Posterior cingulate gyrus (tissue), 11 donors: ENCODE measurements at regions not wholly inside any gene's neighbourhood (a gene's known extent, or its start where the extent isn't known, plus 50 kb on each side); places are given as distances from the start of the nearest gene placed in this dataset.
"Not testable (repeated sequence)": the region's sequence is repeated elsewhere in the genome, so short reads cannot be mapped to it uniquely, and the experiment has no call there.

ENCODE experiments used
- DNase-seq, 10 donors: peaks; one replicate each; pipeline versions ENCODE4 v3.0.0 to v3.0.0-alpha.2; 2020 to 2021; ENCODE audit warnings: mixed read lengths in 3 of 10
- intact Hi-C: fragments of 100-400 bp; cut with DNase I; formaldehyde crosslinking; loops from one replicate; pipeline ENCODE4 v1.15.1; 2023

DNA sequence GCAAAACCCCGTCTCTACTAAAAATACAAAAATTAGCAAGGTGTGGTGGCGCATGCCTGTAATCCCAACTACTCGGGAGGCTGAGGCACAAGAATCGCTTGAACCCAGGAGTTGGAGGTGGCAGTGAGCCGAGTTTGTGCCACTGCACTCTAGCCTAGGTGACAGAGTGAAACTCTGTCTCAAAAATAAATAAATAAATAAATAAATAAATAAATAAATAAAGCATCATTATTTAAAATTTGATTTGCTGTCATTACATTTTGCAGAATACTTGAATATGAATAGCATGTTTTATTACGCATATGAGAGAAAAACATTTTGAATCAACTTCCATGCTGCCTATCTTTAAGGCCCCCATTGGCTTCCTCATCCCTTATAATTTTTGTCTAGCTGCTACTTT is 53.4 kb upstream of the MED14 start:
- intact Hi-C loops, DNase-seq: not testable (repeated sequence)

DNA sequence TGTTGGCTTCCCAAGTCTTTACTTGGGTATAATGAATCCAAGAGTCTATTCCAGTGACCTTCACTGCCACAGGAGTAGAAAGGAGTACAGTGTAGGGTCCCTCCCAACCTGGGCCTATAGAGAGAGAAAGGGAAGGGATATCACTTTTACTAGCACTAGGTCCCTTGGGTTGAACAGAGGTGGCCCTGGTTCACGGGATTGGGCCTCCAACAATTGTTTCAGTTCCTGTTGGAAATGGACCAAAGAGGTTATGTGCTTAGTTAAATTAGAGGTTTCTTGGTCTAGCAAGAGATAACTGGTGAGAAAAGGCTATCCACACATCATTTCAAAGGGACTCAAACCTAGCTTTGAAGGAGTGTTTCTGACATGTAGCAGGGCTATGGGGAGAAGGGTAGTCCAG is 57.1 kb upstream of the MED14 start:
- no peak for DNase-seq
- intact Hi-C loops, result loop anchor here (10.0 kb wide), 2 partner anchors 58 to 248 kb away; partner anchors contain the start of gene MED14

DNA sequence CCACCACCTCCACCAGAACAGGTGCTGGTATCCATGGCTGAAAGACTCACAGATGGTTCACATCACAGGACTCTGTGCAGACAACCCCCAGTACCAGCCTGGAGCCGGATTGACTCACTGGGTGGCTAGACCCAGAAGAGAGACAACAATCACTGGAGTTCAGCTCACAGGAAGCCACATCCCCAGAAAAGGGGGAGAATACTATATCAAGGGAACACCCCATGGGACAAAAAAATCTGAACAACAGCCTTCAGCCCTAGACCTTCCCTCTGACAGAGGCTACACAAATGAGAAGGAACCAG is 59.4 kb upstream of the MED14 start:
- intact Hi-C loops, result loop anchor here (2.0 to 10.0 kb wide), 3 partner anchors 60 to 250 kb away; partner anchors contain the start of gene MED14
- not testable (repeated sequence) for DNase-seq

DNA sequence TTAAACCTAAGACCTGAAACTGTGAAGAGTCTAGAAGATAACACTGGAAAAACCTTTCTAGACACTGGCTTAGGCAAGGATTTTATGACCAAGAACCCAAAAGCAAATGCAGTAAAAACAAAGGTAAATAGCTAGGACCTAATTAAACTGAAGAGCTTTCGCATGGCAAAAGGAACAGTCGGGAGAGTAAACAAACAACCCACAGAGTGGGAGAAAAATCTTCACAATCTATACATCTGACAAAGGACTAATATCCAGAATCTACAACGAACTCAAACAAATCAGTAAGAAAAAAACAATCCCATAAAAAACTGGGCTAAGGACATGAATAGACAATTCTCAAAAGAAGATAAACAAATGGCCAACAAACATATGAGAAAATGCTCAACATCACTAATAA is 64.4 kb upstream of the MED14 start:
- intact Hi-C loops, result loop anchor here (10.0 kb wide), 2 partner anchors 65 to 255 kb away; partner anchors contain the start of gene MED14
- DNase-seq, result not testable (repeated sequence)

DNA sequence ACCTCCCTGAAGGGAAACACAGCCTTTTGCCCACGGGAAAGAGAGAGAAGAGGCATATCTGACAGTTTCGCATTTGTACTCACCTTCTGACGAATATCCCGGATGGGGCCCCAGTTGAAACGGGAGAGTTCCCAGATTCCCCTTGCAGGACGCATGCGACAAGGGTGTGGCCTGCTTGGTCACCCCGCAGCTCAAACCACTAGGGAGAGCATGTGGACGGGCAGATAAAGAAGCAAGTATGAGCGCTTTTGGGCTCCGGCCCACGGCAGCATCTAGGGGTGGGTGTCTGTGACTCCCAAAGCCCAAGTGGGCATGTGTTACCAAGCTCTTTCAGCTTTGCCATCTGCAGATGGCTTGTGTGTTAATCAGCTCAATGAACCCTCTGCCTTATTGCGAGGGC is 70.1 kb upstream of the MED14 start:
- DNase-seq, result no peak
- intact Hi-C loops, result no loop called here

DNA sequence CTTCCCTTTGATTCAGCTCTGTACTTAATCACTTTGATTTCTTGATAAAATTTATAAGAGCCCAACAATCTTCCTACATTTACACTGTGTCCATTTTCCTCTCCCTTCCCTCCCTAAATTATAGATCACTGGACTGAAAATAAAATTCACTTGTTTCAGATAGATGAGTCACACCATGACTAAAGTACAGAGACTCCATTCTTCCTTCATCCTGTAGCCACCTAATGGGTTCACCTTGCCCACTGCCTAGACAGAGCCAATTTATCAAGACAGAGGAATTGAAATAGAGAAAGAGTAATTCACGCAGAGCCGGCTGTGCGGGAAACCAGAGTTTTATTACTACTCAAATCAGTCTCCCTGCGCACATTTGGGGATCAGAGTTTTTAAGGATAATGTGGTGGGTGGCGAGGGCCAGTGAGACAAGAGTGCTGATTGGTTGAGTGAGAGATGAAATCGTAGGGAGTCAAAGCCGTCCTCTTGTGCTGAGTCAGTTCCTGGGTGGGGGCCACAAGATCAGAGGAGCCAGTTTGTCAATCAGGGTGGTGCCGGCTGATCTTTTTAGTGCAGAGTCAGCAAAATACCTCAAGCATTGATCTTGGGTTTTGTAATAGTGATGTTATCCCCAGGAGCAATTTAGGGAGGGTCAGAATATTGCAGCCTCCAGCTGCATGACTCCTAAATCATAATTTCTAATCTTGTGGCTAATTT is 71.3 kb upstream of the MED14 start:
- intact Hi-C loops, result no loop called here
- no peak for DNase-seq

DNA sequence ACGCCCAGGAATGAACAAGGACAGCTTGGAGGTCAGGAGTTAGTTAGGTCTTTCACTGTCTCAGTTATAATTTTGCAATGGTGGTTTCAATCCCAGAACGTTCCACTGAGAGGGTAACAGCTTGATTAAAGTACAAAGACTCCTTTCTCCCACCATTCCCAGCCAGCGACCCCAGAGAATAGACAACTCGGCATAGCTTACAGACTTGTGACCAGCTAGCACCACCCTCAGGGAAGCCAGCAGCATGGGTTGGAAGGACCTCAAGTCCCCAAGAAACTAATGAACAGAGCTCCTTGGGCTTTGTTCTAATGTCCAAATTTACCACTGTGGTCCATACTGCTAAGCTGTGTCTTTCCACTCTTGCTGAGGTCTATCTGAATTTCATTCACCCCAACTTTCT is 72.0 kb upstream of the MED14 start:
- intact Hi-C loops, result no loop called here
- DNase-seq, result no peak

DNA sequence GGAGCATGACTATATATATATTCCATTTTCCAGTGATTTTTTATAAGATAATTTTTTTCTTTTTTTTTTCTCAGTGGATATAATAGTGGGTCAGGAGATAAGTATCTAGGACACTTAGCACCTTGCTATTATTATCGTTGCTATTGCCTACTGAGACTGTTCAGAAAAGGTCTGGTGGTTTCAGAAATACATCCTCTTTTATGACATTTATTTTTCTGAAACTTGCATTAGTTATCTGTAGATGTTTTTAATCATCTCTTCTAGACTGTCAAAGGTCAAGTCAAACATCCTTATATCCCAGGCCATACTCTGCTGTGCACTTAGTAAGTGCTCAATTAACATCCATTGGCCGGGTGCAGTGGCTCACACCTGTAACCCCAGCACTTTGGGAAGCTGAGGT is 72.9 kb upstream of the MED14 start:
- intact Hi-C loops, result no loop called here
- DNase-seq, result no peak

DNA sequence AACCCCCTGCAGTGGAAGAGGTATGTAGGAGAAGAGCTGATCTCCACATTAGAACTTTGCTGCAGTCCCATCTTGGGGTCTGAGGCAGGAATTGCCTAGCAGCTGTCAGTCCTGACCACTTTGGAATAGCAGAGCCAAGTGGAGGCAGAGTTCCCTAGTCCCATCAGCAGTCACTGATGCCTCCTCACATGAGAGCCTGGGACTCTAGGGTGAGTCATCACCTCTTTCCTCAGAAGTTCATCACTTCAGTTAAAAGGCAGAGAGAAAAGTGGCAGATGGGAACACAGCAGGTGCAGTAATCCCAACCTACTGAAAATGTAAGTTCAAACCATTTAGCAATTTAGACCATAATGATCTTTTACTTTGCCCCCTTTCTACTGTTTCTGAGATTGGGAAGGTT is 73.9 kb upstream of the MED14 start:
- intact Hi-C loops, result no loop called here
- no peak for DNase-seq

DNA sequence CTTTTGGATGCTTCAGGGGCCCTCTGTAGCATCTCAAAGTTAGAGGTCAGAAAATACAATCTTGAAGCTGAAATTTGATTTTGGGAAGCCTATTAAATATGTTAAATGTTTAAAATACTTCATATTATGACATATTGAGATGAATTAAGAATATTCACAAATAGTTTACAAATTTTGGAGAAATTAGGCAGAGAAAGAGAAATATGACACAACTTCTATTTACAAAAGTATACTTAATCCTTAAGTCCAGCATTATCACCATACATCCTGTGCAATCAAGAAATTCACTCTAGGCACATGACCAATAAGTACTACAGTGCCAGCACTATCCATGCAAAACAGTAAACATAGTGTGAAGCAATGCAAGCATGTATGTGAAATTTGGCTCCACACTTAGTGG is 79.7 kb upstream of the MED14 start:
- DNase-seq, intact Hi-C loops: not testable (repeated sequence)

DNA sequence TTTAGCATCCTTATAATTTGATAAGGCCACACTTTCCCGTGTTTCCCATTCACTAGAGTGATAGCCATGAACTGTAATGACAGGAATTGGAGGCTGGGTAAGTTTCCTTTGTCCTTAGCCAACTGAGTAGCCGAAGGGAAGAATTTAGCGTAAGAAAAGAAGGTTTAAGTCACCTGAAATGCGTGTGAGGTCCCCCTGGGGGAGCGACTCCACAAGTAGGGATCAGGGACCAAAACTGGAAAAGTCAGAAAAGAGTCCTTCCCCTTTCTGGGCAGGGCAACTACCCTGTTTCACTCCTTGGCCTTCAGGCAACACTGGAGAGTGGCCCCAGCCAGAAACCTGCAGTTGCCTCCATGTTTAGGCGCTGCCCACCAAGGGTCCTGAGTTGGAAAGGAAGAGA is 81.6 kb upstream of the MED14 start:
- DNase-seq, result no peak
- intact Hi-C loops, result no loop called here

DNA sequence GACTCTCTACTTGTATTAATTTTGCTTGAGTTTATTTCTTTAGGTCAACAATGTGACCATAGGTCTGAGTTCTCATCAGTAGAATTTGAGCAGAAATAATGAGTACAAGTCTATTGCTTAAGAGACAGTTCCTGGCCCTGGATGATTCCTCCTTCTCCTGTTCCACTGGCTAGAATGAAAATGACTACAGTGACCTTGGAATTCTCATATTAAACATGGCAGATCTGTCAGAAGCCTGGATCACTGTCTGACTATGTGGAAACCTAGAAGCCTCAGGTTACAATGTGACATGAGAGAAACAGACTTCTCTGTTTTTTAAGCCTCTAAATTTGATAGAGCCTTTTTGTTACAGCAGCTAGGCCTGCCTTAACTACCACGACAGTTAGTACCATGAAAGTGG is 82.9 kb upstream of the MED14 start:
- DNase-seq, result no peak
- intact Hi-C loops, result no loop called here

DNA sequence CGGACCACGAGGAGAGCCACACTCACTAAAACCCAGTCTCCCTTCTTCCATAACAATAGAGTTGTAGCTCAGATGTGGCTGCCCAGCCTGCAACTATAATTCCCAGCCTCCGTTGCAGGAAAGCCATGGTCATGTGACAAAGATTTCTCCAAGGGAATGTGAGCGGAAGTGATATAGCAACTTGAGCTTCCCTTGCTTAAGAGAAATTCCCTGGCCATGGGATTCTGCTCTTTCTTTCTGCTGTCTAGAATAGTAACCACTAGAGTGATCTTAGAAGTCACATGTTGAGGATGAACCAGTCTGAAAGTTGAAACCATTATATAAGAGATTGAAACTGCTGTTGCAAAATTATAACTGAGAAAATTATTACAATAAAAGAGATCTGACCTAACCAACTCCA is 86.4 kb upstream of the MED14 start:
- intact Hi-C loops, result no loop called here
- no peak for DNase-seq

DNA sequence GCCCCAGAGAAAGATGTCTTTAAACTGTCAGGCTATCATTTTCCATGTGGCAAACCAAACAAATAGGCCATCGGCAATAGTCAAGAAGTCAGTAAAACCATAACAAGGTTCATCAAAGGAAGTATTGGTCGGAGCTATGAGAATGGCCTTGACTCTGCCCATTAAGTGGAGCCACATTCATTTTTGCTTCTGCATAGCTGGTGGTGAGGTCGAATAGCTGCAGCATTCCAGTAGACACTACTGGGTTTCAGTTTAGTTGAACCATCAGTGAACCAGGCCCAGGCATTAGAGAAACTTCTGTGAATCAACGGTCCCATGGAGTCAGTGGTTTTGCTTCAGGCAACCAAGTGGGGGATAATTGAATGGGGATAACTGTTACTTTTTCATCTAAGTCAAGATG is 92.0 kb upstream of the MED14 start:
- no peak for DNase-seq
- intact Hi-C loops, result no loop called here

DNA sequence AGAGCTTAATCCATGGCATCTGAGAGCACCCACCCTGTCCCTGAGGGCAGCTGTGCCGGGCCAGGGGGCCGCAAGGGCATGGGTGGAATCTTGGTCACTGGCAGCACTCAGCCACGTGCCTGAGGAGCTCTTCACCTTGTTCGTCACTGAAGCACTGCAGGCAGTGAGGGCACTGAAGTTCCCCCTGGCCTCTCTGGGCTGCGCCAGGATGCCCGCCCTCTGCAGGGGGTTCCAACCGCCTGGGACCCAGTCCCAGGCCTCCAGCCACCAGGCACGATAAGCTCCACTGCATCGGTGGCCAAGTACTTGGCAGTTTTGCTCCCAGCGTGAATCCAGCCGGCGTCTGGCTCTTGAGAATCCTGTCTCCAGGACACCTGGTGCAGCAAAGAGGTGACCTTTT is 96.4 kb upstream of the MED14 start:
- no peak for DNase-seq
- intact Hi-C loops, result no loop called here

DNA sequence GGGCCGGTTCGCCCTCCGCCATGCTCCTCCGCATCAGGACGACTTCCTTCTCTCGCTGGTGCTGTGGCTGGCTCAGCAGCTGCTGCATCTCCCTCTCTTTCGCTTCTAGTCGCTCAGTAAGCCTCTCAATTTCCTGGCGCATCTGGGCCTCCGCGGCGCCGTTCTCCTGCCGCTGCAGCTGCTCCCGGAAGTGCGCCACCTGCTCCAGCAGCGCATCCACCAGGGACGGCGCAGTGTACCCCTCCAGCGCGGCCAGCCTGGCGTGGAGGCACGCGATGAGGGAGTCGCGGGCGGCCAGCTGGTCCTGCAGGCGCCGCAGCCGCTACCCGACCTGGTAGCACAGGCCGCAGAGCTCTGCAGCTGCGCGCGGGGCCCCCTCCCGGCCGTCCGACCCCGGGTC is 97.4 kb upstream of the MED14 start:
- peak in 1 of 10 donors; percentile 61 for DNase-seq
- intact Hi-C loops, result no loop called here

DNA sequence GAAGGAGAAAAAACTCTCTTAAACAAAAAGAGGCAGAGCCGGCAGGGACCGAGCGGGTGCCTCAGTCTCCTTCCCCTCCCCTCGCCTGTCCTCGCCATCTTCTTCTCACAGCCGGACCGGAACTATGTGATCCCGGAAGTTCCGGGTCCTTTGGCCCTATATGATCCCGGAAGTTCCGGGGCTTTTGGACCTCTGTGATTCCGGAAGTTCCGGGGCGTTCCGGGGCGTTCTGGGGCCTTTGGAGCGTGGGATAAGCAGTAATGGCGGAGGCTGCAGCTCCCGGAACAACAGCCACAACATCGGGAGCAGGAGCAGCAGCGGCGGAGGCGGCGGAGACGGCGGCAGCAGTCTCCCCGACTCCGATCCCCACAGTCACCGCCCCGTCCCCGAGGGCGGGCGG is 98.9 kb upstream of the MED14 start:
- no peak for DNase-seq
- intact Hi-C loops, result no loop called here

DNA sequence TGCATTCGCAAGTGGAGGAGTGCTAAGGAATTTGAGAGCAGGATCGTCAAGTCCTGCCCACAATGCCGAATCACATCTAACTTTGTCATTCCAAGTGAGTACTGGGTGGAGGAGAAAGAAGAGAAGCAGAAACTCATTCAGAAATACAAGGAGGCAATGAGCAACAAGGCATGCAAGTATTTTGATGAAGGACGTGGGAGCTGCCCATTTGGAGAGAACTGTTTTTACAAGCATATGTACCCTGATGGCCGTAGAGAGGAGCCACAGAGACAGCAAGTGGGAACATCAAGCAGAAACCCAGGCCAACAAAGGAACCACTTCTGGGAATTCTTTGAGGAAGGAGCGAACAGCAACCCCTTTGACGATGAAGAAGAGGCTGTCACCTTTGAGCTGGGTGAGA is 100.2 kb upstream of the MED14 start:
- DNase-seq, result no peak
- intact Hi-C loops, result no loop called here

DNA sequence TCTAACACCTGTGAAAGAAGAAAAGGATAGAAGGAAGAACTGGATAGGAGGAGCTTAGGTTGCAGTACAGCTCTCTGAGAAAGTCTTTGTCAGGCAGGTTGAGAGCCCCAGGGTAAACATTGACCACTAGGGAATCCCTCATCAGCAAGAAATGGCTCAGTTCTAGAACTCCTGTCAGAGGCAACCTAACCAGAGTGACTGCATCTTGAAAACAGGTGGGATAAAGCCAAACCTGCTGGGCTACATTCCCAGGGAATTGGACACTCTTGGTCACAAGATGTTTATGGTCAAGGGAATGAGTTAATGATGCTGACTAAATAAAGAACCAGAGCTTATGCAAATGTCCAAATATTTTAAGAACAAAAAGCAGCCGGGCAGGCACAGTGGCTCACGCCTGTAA is 108.3 kb upstream of the MED14 start:
- intact Hi-C loops, result no loop called here
- DNase-seq, result no peak

DNA sequence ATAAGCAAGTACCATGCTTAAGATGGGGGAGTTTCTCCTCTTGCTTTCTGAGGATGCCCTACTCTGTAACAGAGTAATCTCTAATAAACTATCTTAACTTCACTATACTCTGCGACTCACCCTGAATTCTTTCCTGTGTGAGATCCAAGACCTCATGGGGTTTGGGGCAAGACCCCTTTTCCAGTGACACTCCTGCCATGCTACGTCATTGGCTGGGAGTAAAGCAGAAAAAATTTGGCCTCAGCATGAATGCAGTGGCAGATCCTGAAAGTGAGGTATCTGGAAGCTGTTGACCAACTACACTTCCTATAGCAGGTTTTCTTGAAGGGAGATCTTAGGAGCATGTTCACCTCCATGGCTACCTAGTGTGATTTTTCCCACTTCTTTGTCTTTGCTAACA is 109.1 kb upstream of the MED14 start:
- no peak for DNase-seq

DNA sequence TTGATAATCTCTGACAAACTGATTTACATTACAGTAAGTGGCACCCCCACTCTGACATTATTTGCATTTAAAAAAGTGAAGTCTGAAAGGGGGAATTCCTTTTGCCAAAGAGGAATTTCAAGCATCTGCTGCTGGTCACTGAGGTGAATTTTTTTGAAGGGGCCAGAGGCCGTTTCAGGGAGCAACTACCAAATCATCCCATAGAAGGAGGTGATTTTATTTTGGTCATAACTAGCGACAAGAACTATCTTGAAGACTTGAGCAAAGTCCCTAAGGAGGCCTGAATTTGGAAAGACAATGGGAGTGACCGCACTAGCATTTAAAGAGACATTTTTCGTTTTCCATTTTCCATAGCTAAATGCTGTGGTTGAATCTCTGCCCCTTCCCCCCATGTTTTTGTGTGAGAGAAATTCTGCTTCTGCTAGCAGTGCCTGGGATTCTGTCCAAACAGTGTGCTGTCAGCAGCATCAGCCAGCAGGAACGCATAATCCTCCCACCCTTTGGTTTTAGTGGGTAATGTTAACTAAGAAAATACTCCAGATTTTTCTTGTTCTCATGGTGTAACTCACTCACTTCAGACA is 110.1 kb upstream of the MED14 start:
- intact Hi-C loops, result no loop called here
- DNase-seq, result peak in 3 of 10 donors; percentile 8 to 21 (median 17)

More for the DNA sequence above, 109.1 kb upstream of the MED14 start:
- intact Hi-C loops, result no loop called here

DNA sequence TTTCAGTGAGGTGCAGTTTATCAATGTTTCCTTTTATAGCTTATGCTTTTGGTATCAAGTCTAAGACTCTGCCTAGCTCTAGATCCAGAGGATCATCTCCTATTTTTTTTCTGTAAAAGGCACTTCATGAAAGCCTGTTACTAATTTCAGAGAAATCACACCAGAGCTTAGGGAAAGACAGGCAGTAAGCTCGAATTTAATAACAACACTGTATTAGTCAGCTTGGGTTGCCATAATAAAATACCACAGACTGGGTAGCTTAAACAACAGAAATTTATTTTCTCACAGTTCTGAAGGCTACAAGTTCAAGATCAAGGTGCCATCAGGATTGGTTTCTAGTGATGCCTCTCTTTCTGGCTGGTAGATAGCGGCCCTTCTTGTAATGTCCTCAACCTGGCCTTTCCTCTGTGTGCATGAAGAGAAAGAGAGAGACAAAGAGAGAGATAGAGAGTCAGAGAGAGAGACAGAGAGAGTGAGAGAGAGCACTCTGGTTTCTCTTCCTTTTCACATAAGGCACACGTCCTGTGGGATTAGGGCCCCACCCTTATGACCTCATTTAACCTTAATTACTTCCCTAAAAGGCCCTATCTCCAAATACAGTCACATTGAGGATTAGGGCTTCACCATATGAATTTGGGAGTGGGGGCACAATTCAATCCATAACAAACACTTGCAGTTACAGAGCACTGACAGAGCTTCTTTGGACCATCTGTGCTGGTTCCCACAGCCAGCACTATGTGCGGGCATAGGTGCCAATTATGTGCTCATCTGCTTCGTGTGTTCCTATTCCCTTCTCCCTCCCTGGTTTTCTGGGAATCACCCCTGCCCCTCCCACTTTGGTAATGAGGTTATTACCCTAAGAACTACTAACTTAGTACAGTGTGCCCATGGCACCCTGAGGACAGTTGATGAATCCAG is 114.8 kb upstream of the MED14 start:
- DNase-seq, result no peak
- intact Hi-C loops, result no loop called here
